ENCODE measurements at regions not wholly inside any gene's neighbourhood (a gene's known extent, or its start where the extent isn't known, plus 50 kb on each side); places are given as distances from the start of the nearest gene placed in this dataset.

GRCh38 chr5:142441616-142442015 lies 116.8 kb upstream of the SPRY4 start:
- H3K27me3 ChIP-seq = no peaks in the 10 kb centered on the region
- H3K4me1 ChIP-seq = peaks cover 12% of the 10 kb centered on the region
- DNase-seq = no peak
- H3K9me3 ChIP-seq = no peaks in the 10 kb centered on the region
- no peak for TF ChIP-seq CTCF (IDR thresholded peaks at IDR 0.05; ENCODE audit: low read depth, low read length)
- no peak overlapping the region for H3K4me3 ChIP-seq (ENCODE audit: low read depth, low read length)
- H3K36me3 ChIP-seq = no peaks in the 10 kb centered on the region

- TF ChIP-seq CTCF (IDR thresholded peaks at IDR 0.05; ENCODE audit: low read depth, low read length) = no peak
- Histone ChIP-seq H3K9me3 (no peaks in the 10 kb centered on the region), H3K4me1 (peaks cover 12% of the 10 kb centered on the region), H3K4me3 (ENCODE audit: low read depth, low read length) (no peak overlapping the region), H3K27me3 (no peaks in the 10 kb centered on the region), H3K36me3 (no peaks in the 10 kb centered on the region)
- DNase-seq = no peak
Observed at GRCh38 chr5:142439207-142439860, 114.5 kb upstream of the SPRY4 start.

- TF ChIP-seq CTCF (IDR thresholded peaks at IDR 0.05; ENCODE audit: low read depth, low read length) = no peak
- peaks cover 12% of the 10 kb centered on the region for H3K4me1 ChIP-seq
- H3K9me3 ChIP-seq = no peaks in the 10 kb centered on the region
- H3K36me3 ChIP-seq = no peaks in the 10 kb centered on the region
- H3K4me3 ChIP-seq (ENCODE audit: low read depth, low read length) = no peak overlapping the region
- no peak for DNase-seq
- H3K27me3 ChIP-seq = no peaks in the 10 kb centered on the region
Observed at GRCh38 chr5:142438573-142438972, 113.8 kb upstream of the SPRY4 start.

GRCh38 chr5:142437563-142437962 lies 112.7 kb upstream of the SPRY4 start:
- H3K36me3 ChIP-seq = no peaks in the 10 kb centered on the region
- no peaks in the 10 kb centered on the region for H3K27me3 ChIP-seq
- no peak overlapping the region for H3K4me3 ChIP-seq (ENCODE audit: low read depth, low read length)
- DNase-seq = no peak
- peaks cover 22% of the 10 kb centered on the region for H3K4me1 ChIP-seq
- no peaks in the 10 kb centered on the region for H3K9me3 ChIP-seq
- no peak for TF ChIP-seq CTCF (IDR thresholded peaks at IDR 0.05; ENCODE audit: low read depth, low read length)

GRCh38 chr5:142435410-142436115 lies 110.7 kb upstream of the SPRY4 start:
- no peak for TF ChIP-seq CTCF (IDR thresholded peaks at IDR 0.05; ENCODE audit: low read depth, low read length)
- H3K4me3 ChIP-seq (ENCODE audit: low read depth, low read length) = no peak overlapping the region
- no peaks in the 10 kb centered on the region for H3K9me3 ChIP-seq
- no peaks in the 10 kb centered on the region for H3K36me3 ChIP-seq
- peaks cover 25% of the 10 kb centered on the region for H3K4me1 ChIP-seq
- DNase-seq = no peak
- no peaks in the 10 kb centered on the region for H3K27me3 ChIP-seq

- TF ChIP-seq CTCF (IDR thresholded peaks at IDR 0.05; ENCODE audit: low read depth, low read length) = no peak
Observed at GRCh38 chr5:142434322-142434612, 109.4 kb upstream of the SPRY4 start.

More at GRCh38 chr5:142434322-142434612, 109.4 kb upstream of the SPRY4 start:
- Histone ChIP-seq H3K4me1 (peaks cover 17% of the 10 kb centered on the region), H3K36me3 (no peaks in the 10 kb centered on the region), H3K27me3 (no peaks in the 10 kb centered on the region), H3K9me3 (no peaks in the 10 kb centered on the region), H3K4me3 (ENCODE audit: low read depth, low read length) (no peak overlapping the region)
- no peak for DNase-seq

Measured in BE2C (cell line).